ENCODE measurements at regions not wholly inside any gene's neighbourhood (a gene's known extent, or its start where the extent isn't known, plus 50 kb on each side); places are given as distances from the start of the nearest gene placed in this dataset.

DNA sequence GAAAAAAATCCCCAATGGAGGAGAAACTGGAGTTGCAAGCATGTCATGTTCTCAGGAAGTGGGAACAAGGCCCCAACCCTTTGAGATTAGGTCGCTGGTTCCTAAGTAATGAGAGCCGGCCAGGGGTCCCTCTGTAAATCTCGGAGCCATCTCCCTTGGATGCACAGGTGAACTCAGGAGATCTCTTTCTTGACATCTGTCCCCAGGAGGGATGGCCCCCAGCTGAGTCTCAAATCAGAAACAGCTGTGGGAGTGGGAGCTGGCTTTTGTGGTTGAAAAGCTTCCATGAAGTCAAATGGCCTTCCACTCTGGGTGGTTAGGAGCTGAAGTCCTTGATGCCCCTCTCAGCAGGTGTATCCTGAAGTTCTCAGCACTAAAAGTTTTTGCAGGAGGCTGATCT, 257.1 kb downstream of the BMP7 start:
- peaks cover 8 to 18% (median 17%) of the 10 kb centered on the region in 3 donors for H3K4me1 Mint-ChIP-seq

DNA sequence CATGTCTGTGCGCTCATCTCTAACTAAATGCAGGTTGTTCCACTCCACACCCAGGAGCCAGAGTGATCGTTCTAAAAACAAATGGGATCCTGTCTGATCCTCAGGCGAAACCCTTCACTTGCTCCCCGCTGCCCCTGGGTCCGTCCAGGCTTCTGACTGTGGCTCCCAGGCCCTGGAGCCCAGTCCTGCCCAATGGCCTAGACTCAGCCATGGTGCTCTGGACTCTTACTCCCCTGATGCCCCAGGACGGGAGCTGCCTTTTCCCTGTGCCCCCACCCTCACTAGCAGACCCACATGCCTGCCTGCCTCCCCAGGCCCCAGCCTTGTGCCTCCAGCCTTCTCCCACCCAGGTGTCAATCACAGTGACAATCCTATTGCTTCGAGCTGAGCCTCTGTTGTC, 256.7 kb downstream of the BMP7 start:
- Mint-ChIP-seq H3K27ac (peak overlapping the region in 2 of 6 donors; percentile 33 to 75), H3K27me3 (peaks cover 22 to 52% (median 33%) of the 10 kb centered on the region in 3 donors), H3K4me1 (peaks cover 8 to 18% (median 17%) of the 10 kb centered on the region in 3 donors), H3K36me3 (no peaks in the 10 kb centered on the region), H3K4me3 (peak overlapping the region in 1 of 8 donors; percentile 59), H3K9me3 (peaks cover 0 to 5% (median 0%) of the 10 kb centered on the region in 7 donors)
- ATAC-seq (ENCODE audit: low read depth in 2 of 2), result no peak
- DNase-seq, result no peak

More for the DNA sequence above, 257.1 kb downstream of the BMP7 start:
- DNase-seq (no peak), ATAC-seq (ENCODE audit: low read depth in 2 of 2) (no peak)
- H3K4me3 Mint-ChIP-seq, result peak overlapping the region in 1 of 8 donors; percentile 15
- H3K36me3 Mint-ChIP-seq, result no peaks in the 10 kb centered on the region
- H3K27ac Mint-ChIP-seq, result no peak overlapping the region
- H3K27me3 Mint-ChIP-seq, result peaks cover 22 to 49% (median 29%) of the 10 kb centered on the region in 3 donors
- peaks cover 0 to 5% (median 0%) of the 10 kb centered on the region in 7 donors for H3K9me3 Mint-ChIP-seq

DNA sequence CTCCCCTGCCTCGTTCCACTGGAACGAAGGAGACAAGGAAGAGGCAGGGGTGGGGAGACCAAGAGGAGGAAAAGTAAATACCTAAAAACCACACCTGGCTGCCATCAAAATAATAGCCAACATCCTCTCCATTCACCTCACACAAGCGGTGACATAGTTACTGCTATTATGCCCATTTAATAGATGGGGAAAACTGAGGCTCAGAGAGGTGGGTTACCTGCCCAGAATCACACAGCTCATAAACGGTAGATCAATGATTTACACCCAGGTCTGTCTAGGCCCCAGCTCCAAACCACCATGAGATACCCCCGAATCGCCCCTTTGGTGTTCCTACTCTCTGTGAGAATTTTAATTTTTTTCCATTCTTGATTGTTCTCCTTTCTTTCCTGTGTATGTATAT, 253.8 kb downstream of the BMP7 start:
- Mint-ChIP-seq H3K27ac (no peak overlapping the region), H3K27me3 (peaks cover 21 to 53% (median 48%) of the 10 kb centered on the region in 3 donors), H3K4me1 (peaks cover 0 to 4% (median 2%) of the 10 kb centered on the region in 3 donors), H3K4me3 (no peak overlapping the region), H3K36me3 (no peaks in the 10 kb centered on the region), H3K9me3 (peaks cover 0 to 5% (median 0%) of the 10 kb centered on the region in 7 donors)
- DNase-seq (no peak), ATAC-seq (ENCODE audit: low read depth in 2 of 2) (no peak)

DNA sequence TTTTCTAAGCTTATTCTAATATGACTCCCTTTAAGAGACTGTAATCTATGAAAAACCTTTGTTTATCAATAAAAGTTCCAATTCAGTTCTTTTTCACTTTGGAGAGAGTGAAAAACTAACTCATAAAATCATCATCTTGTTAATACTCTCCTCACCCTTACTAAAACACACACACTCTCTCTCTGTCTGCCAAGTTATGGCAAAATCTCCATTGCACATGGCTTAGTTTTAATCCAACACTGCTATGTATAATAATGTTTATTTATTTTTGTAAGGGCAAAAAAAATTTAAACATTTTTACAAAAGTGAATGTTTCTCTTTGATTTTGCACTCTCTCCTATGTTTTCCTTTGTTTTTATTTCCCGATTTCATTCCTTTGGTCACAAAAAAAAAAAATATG, 253.2 kb downstream of the BMP7 start:
- Mint-ChIP-seq H3K36me3 (no peaks in the 10 kb centered on the region), H3K4me1 (no peaks in the 10 kb centered on the region), H3K9me3 (peaks cover 0 to 5% (median 0%) of the 10 kb centered on the region in 7 donors)

DNA sequence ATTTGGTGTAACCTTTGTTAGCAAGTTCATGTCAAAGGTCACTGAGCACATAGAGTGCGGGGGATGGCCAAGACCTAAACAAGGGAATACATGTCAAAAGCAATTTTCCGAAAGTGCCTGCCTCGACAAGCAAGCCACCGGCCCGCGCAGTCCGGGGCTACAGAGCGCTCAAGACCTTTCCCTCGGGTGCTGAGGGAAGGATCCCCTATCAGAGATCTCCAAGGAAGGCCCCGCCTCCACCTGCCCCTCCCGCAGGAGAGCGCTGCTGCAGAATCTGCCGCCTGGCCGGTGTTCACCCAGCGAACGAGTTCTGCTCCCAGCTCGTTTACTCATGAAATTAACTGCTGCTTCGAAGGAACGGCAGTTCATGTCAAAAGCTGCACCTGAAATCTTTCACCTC, 252.7 kb downstream of the BMP7 start:
- ATAC-seq (ENCODE audit: low read depth in 2 of 2) (no peak), DNase-seq (no peak)
- no peaks in the 10 kb centered on the region for H3K4me1 Mint-ChIP-seq
- H3K27me3 Mint-ChIP-seq, result peaks cover 17 to 53% (median 48%) of the 10 kb centered on the region in 3 donors
- H3K9me3 Mint-ChIP-seq, result peaks cover 0 to 5% (median 0%) of the 10 kb centered on the region in 7 donors
- H3K36me3 Mint-ChIP-seq, result no peaks in the 10 kb centered on the region
- H3K27ac Mint-ChIP-seq, result no peak overlapping the region
- H3K4me3 Mint-ChIP-seq, result no peak overlapping the region

More for the DNA sequence above, 253.2 kb downstream of the BMP7 start:
- ATAC-seq (ENCODE audit: low read depth in 2 of 2) (no peak), DNase-seq (no peak)
- Mint-ChIP-seq H3K27ac (no peak overlapping the region), H3K4me3 (no peak overlapping the region), H3K27me3 (peaks cover 17 to 53% (median 48%) of the 10 kb centered on the region in 3 donors)

DNA sequence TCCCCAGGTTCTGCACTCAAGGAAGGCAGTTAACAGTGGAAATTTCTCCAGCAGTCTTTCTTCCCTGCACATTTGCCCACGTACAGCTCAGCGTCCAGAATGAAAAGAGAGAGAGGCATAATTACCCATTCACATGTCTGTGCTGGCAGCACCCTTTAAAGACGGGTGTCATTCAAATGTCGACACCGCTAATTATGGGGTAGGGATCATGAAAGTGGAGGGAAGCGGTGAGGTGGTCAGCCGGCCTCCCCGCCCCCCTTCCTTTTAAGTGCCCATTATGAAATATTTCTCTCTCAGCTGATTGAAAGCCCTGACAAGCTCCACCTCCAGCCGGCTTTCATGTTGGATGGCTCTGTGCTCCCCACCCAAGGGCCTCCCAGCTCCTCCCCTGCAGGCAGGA, 246.1 kb downstream of the BMP7 start:
- ATAC-seq (ENCODE audit: low read depth in 2 of 2) (no peak), DNase-seq (no peak)
- H3K4me3 Mint-ChIP-seq, result no peak overlapping the region
- H3K27ac Mint-ChIP-seq, result peak overlapping the region in 1 of 6 donors; percentile 54
- no peaks in the 10 kb centered on the region for H3K4me1 Mint-ChIP-seq
- H3K36me3 Mint-ChIP-seq, result no peaks in the 10 kb centered on the region
- H3K27me3 Mint-ChIP-seq, result peaks cover 18 to 45% (median 37%) of the 10 kb centered on the region in 3 donors
- peaks cover 0 to 7% (median 2%) of the 10 kb centered on the region in 7 donors for H3K9me3 Mint-ChIP-seq

DNA sequence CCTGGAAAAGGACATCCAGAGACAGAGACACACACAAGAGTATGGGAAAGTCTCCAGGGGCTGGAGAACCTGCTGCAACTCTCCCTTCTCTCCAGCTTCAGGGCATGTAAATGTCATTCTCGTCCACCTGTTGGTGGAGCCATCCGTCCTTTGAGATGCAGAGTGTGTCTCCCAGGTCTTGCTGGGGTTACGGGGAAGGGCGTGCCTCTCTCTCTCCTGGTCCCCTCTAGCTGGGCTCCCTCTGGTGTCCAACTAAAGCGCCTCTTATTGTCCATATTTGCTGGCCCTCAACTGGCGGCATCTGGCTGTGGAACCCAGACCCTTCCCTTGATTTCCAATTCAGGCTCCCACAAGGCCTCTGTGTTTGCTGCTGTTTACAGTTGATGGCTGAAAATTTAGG, 244.1 kb downstream of the BMP7 start:
- DNase-seq (no peak), ATAC-seq (ENCODE audit: low read depth in 2 of 2) (no peak)
- H3K4me1 Mint-ChIP-seq, result no peaks in the 10 kb centered on the region
- H3K27ac Mint-ChIP-seq, result no peak overlapping the region
- no peak overlapping the region for H3K4me3 Mint-ChIP-seq
- H3K27me3 Mint-ChIP-seq, result peaks cover 18 to 39% (median 31%) of the 10 kb centered on the region in 3 donors
- peaks cover 0 to 4% (median 0%) of the 10 kb centered on the region in 7 donors for H3K9me3 Mint-ChIP-seq
- no peaks in the 10 kb centered on the region for H3K36me3 Mint-ChIP-seq

DNA sequence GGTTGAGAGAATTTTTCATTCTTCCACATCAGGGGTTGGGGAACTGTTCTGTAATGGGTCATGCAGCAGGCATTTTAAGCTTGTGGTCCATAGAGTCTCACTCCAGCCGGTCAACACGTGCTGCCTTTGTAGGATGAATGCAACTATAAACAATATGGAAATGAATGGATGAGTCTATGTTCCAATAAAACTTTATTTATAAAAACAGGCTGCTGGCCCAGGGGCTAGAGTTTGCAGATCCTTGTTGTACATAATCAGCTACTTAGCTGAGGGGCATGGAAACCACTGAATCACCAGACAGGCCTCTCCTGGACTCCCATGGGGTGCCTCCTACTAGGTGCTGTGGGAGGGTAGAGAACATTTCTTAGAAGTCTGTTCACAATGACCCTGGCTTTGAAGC, 243.4 kb downstream of the BMP7 start:
- DNase-seq (no peak), ATAC-seq (ENCODE audit: low read depth in 2 of 2) (no peak)
- Mint-ChIP-seq H3K27ac (no peak overlapping the region), H3K27me3 (peaks cover 22 to 44% (median 36%) of the 10 kb centered on the region in 3 donors), H3K36me3 (no peaks in the 10 kb centered on the region), H3K4me1 (no peaks in the 10 kb centered on the region), H3K9me3 (peaks cover 0 to 4% (median 0%) of the 10 kb centered on the region in 7 donors), H3K4me3 (peak overlapping the region in 1 of 8 donors; percentile 35)

DNA sequence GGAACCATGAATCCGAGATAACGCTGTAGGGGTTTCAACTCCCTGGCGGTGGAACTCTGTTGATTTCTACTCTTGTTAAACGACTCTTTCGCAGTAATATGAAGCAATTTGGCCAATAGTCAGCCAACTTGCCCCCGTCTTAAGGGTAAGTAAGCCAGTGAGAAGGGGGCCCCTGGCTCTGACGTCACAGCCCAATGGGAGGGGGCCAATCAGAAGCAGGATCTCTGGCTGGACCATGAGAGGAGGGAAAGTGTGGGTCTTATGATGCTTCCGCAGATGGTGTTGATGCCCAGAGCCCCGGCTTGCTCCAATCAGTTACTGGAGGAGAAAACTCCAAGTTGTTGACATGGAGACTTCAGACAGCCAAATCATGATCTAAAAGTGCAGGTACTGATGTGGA, 242.4 kb downstream of the BMP7 start:
- Mint-ChIP-seq H3K27ac (no peak overlapping the region), H3K36me3 (no peaks in the 10 kb centered on the region), H3K9me3 (peaks cover 0 to 4% (median 0%) of the 10 kb centered on the region in 7 donors), H3K4me1 (no peaks in the 10 kb centered on the region), H3K4me3 (no peak overlapping the region), H3K27me3 (peaks cover 30 to 50% (median 42%) of the 10 kb centered on the region in 3 donors)
- ATAC-seq (ENCODE audit: low read depth in 2 of 2), result no peak
- no peak for DNase-seq

DNA sequence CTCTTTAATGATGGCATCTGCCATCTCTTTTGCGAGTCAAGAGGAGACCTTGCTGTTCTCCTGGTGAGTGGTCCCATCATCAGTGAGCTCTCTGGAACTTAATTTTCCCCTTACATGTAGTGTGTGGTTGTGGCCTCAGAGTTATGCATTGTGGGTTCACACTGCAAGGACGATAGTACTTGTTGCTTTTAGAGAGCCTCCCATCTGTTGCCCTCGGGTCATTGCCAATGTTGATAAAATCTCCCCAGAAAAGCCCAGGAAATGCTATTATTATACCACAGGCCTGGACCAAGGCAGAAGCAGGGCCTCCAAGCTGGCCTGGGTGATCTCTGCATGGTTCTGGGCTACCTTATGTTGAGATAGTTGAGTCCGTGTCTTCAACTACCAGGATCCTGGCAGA, 241.6 kb downstream of the BMP7 start:
- no peak for DNase-seq
- no peaks in the 10 kb centered on the region for H3K4me1 Mint-ChIP-seq

DNA sequence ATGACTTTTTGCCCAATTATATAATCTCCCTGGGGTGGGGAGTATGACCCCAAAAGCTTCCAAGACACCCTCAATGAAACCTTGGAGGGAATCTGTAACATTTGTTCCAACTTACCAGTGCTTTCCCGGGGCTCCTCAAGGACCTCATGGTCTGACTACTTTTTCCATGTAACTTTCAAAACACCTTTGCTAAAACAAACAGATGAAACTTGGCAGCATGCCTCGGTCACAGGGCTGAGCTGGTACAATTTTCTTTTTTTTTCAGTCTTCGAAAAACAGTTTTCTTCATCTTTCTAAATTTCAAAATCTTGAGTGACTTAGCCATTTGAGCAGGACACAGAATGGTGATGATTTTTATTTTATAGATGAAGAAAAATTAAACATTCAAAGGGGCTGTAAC, 241.2 kb downstream of the BMP7 start:
- H3K27ac Mint-ChIP-seq, result no peak overlapping the region
- peaks cover 0 to 4% of the 10 kb centered on the region in 2 donors for H3K36me3 Mint-ChIP-seq
- H3K4me3 Mint-ChIP-seq, result no peak overlapping the region
- ATAC-seq (ENCODE audit: low read depth in 2 of 2), result no peak
- H3K4me1 Mint-ChIP-seq, result no peaks in the 10 kb centered on the region
- H3K9me3 Mint-ChIP-seq, result peaks cover 0 to 4% (median 0%) of the 10 kb centered on the region in 7 donors
- peaks cover 42 to 58% (median 43%) of the 10 kb centered on the region in 3 donors for H3K27me3 Mint-ChIP-seq
- no peak for DNase-seq

More for the DNA sequence above, 241.6 kb downstream of the BMP7 start:
- H3K9me3 Mint-ChIP-seq, result peaks cover 0 to 4% (median 0%) of the 10 kb centered on the region in 7 donors
- H3K27ac Mint-ChIP-seq, result no peak overlapping the region
- peaks cover 0 to 4% of the 10 kb centered on the region in 2 donors for H3K36me3 Mint-ChIP-seq
- ATAC-seq (ENCODE audit: low read depth in 2 of 2), result no peak
- H3K27me3 Mint-ChIP-seq, result peaks cover 38 to 58% (median 45%) of the 10 kb centered on the region in 3 donors
- no peak overlapping the region for H3K4me3 Mint-ChIP-seq

DNA sequence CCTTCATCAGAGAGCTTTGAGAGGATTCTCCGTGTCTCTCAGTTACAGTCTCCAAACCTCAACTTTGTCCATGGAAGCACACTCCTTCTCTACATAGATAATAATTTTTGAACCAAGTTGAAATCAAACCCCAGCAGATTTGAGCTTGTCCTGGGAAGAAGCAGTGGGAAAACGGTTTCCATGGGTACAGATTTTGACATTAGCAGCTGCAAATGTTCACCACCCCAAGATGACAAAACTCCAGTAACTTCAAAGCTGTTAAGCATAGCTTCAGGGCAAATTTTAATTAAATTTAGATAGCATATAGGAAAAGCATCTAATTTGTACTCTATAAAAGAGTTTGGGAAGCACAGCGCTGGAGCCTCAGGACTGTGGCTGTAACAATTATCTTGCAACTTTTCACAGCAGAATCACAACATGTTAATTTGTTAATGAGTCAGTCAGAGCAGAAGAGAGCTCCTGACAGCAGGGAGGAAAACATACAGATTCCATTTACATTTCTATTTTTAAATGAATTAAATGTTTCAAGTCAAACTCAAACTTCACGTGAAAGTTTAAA, 240.7 kb downstream of the BMP7 start:
- Mint-ChIP-seq H3K4me1 (no peaks in the 10 kb centered on the region), H3K27me3 (peaks cover 42 to 55% (median 45%) of the 10 kb centered on the region in 3 donors), H3K27ac (no peak overlapping the region), H3K36me3 (peaks cover 0 to 4% of the 10 kb centered on the region in 2 donors), H3K9me3 (peaks cover 0 to 4% (median 0%) of the 10 kb centered on the region in 7 donors), H3K4me3 (no peak overlapping the region)
- ATAC-seq (ENCODE audit: low read depth in 2 of 2) (no peak), DNase-seq (no peak)

DNA sequence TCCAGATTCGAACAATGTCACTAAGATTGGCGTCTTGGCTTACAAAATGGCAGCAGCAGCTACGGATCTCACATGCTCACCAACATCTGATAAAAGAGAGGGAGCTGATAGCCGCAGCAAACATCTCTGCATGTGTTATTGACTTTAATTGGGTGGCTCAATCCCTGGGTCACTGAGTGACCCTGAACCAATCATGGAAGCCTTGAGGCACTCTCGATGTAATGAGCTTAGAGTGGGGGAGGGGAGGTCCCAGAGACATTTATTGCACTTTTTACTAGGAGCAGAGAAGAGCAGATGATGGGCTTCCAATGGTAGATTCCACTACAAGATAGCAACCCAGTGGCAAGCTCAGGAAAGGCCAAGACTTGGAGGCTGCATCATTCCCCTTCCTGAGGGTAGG, 238.7 kb downstream of the BMP7 start:
- peak overlapping the region in 1 of 8 donors; percentile 2 for H3K4me3 Mint-ChIP-seq
- H3K27ac Mint-ChIP-seq, result no peak overlapping the region
- no peak for DNase-seq
- ATAC-seq (ENCODE audit: low read depth in 2 of 2), result no peak
- H3K36me3 Mint-ChIP-seq, result peaks cover 0 to 4% of the 10 kb centered on the region in 2 donors
- H3K27me3 Mint-ChIP-seq, result peaks cover 37 to 46% (median 37%) of the 10 kb centered on the region in 3 donors
- no peaks in the 10 kb centered on the region for H3K4me1 Mint-ChIP-seq
- H3K9me3 Mint-ChIP-seq, result peaks cover 0 to 6% (median 4%) of the 10 kb centered on the region in 7 donors

Data from naive B cell (primary cell).